Prostate gland (tissue), 2 donors: ENCODE measurements at regions not wholly inside any gene's neighbourhood (a gene's known extent, or its start where the extent isn't known, plus 50 kb on each side); places are given as distances from the start of the nearest gene placed in this dataset.

ENCODE experiments used
- DNase-seq: peaks from one replicate; pipeline ENCODE4 v3.0.0-alpha.2; 2019; ENCODE audit warnings: low spot score
- H3K27ac ChIP-seq, 2 donors: fragments of 200-600 bp; sonication (generic); 2 replicates each; pipeline ENCODE4 v1.5.1; 2017 to 2019
- H3K27me3 ChIP-seq: fragments of 200-600 bp; sonication (generic); replicated peaks from 2 replicates; pipeline ENCODE4 v1.5.1; 2019; ENCODE audit not compliant: insufficient read depth
- H3K36me3 ChIP-seq, 2 donors: fragments of 200-600 bp; sonication (generic); 1 replicate in 1 of 2; 2 replicates in 1 of 2; pipeline versions ENCODE4 v1.5.1 to v1.8.1; 2017 to 2019
- H3K4me1 ChIP-seq: fragments of 200-600 bp; sonication (generic); replicated peaks from 2 replicates; pipeline ENCODE4 v1.5.1; 2019
- H3K4me3 ChIP-seq, 2 donors: fragments of 200-600 bp; sonication (generic); 2 replicates each; pipeline ENCODE4 v1.5.1; 2017 to 2019
- H3K9me3 ChIP-seq: fragments of 200-600 bp; sonication (generic); 2 replicates; pipeline ENCODE4 v1.5.1; 2017
- POLR2A ChIP-seq: fragments of 450-650 bp; IDR thresholded peaks from one replicate; pipeline ENCODE4 v1.6.1; 2016; ENCODE audit warnings: antibody characterized with exemption, mild to moderate bottlenecking
- POLR2AphosphoS5 ChIP-seq: sonication (generic); formaldehyde crosslinking; IDR thresholded peaks from one replicate; pipeline ENCODE4 v1.6.1; 2017; ENCODE audit warnings: antibody characterized with exemption
- WGBS: methylation state at CpG from one replicate; pipeline ENCODE4 v1.1.5; 2018; 5-methylcytosine and 5-hydroxymethylcytosine counted together
- intact Hi-C: fragments of 100-400 bp; cut with DNase I; formaldehyde crosslinking; loops from one replicate; pipeline ENCODE4 v1.14.2; 2022
- TF ChIP-seq, protein P1 (sequence below), 4 experiments: fragments of 200-600 bp in 2 of 4; fragments of 450-650 bp in 2 of 4; sonication (generic) in 2 of 4; IDR thresholded peaks; 1 replicate in 3 of 4; 2 replicates in 1 of 4; pipeline ENCODE4 v1.5.1; 2016 to 2019; ENCODE audit warnings: antibody characterized with exemption in 4 of 4, mild to moderate bottlenecking in 2 of 4, moderate library complexity in 2 of 4

- H3K9me3 ChIP-seq, result no peaks in the 10 kb centered on the region
- no peaks in the 10 kb centered on the region for H3K36me3 ChIP-seq
- no peak overlapping the region for H3K4me3 ChIP-seq
- H3K27me3 ChIP-seq, result no peaks in the 10 kb centered on the region
- no peaks in the 10 kb centered on the region for H3K4me1 ChIP-seq
- DNase-seq, result no peak
- no peak for TF ChIP-seq POLR2A
- TF ChIP-seq, protein P1, sequence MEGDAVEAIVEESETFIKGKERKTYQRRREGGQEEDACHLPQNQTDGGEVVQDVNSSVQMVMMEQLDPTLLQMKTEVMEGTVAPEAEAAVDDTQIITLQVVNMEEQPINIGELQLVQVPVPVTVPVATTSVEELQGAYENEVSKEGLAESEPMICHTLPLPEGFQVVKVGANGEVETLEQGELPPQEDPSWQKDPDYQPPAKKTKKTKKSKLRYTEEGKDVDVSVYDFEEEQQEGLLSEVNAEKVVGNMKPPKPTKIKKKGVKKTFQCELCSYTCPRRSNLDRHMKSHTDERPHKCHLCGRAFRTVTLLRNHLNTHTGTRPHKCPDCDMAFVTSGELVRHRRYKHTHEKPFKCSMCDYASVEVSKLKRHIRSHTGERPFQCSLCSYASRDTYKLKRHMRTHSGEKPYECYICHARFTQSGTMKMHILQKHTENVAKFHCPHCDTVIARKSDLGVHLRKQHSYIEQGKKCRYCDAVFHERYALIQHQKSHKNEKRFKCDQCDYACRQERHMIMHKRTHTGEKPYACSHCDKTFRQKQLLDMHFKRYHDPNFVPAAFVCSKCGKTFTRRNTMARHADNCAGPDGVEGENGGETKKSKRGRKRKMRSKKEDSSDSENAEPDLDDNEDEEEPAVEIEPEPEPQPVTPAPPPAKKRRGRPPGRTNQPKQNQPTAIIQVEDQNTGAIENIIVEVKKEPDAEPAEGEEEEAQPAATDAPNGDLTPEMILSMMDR (IDR thresholded peaks at IDR 0.05), result no peak
- no peak for TF ChIP-seq POLR2AphosphoS5
- H3K27ac ChIP-seq, result no peak overlapping the region
- intact Hi-C loops, result no loop called here
Observed at GRCh38 chr6:78025502-78025901, 372.7 kb downstream of the MEI4 start.

- Histone ChIP-seq H3K27ac (no peak overlapping the region), H3K4me1 (no peaks in the 10 kb centered on the region), H3K4me3 (no peak overlapping the region), H3K9me3 (no peaks in the 10 kb centered on the region), H3K36me3 (no peaks in the 10 kb centered on the region), H3K27me3 (no peaks in the 10 kb centered on the region)
- no peak for TF ChIP-seq POLR2AphosphoS5
- TF ChIP-seq, protein P1 (IDR thresholded peaks at IDR 0.05), result no peak
- no peak for TF ChIP-seq POLR2A
- DNase-seq, result no peak
- intact Hi-C loops, result no loop called here
Observed at GRCh38 chr6:78031228-78031627, 378.4 kb downstream of the MEI4 start.

DNA sequence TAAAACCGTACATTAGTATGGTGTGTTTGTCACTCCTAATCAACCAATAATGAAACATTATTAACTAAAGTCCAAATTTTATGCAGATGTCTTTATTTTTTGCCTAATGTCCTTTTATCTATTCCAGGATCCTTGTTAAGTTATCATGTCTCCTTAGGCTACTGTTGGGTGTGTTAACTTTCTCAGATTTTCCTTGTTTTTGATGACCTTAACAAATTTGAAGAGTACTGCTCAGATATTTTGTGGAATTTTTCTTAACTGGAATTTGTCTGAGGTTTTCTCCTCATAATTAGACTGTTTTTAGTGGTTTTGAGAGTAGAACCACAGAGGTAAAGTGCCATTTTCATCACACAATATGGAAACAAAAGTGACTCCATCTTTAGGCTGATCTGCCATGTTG is 406.3 kb downstream of the MEI4 start:
- H3K36me3 ChIP-seq, result no peaks in the 10 kb centered on the region
- no peaks in the 10 kb centered on the region for H3K27me3 ChIP-seq
- intact Hi-C loops, result no loop called here
- WGBS, result 95% methylated on average over 1 of the region's 1 CpG
- no peak for TF ChIP-seq POLR2A
- TF ChIP-seq POLR2AphosphoS5, result no peak
- TF ChIP-seq, protein P1 (IDR thresholded peaks at IDR 0.05), result no peak
- DNase-seq, result no peak
- no peak overlapping the region for H3K27ac ChIP-seq
- H3K9me3 ChIP-seq, result no peaks in the 10 kb centered on the region
- H3K4me3 ChIP-seq, result no peak overlapping the region
- H3K4me1 ChIP-seq, result no peaks in the 10 kb centered on the region

DNA sequence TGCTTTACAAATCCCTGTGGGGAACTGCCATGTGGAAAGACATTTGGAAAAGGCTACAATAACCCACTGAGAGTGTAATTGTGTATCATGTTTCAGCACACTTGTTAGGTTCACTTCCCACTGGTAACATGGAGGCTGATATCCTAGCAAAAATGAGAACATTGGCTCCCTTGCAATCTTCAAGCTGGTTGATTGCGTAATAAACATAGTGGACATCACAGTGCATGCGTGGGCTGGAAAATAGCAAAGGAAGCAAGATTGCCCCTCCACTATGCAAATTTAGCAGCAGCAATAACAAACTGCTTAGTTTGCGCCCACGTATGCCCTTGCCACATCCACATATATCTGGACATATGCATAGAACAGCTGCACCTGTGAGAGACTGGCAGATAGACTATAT is 410.2 kb downstream of the MEI4 start:
- TF ChIP-seq POLR2AphosphoS5 (no peak), POLR2A (no peak)
- TF ChIP-seq, protein P1 (IDR thresholded peaks at IDR 0.05), result no peak
- H3K27ac ChIP-seq, result no peak overlapping the region
- H3K4me1 ChIP-seq, result no peaks in the 10 kb centered on the region
- 97% methylated on average over 4 of the region's 4 CpGs for WGBS
- H3K4me3 ChIP-seq, result no peak overlapping the region
- H3K9me3 ChIP-seq, result no peaks in the 10 kb centered on the region
- intact Hi-C loops, result no loop called here
- DNase-seq, result no peak
- no peaks in the 10 kb centered on the region for H3K27me3 ChIP-seq
- H3K36me3 ChIP-seq, result no peaks in the 10 kb centered on the region

- no peaks in the 10 kb centered on the region for H3K27me3 ChIP-seq
- no peak for DNase-seq
- H3K36me3 ChIP-seq, result no peaks in the 10 kb centered on the region
- 91% methylated on average over 5 of the region's 5 CpGs for WGBS
- no peak overlapping the region for H3K27ac ChIP-seq
- no peaks in the 10 kb centered on the region for H3K9me3 ChIP-seq
- no peak overlapping the region for H3K4me3 ChIP-seq
- TF ChIP-seq POLR2A (no peak), POLR2AphosphoS5 (no peak)
- TF ChIP-seq, protein P1 (IDR thresholded peaks at IDR 0.05), result no peak
- intact Hi-C loops, result no loop called here
- no peaks in the 10 kb centered on the region for H3K4me1 ChIP-seq
Observed at GRCh38 chr6:78076371-78076770, 423.5 kb downstream of the MEI4 start.
